ENCODE measurements at regions not wholly inside any gene's neighbourhood (a gene's known extent, or its start where the extent isn't known, plus 50 kb on each side); places are given as distances from the start of the nearest gene placed in this dataset.

DNA sequence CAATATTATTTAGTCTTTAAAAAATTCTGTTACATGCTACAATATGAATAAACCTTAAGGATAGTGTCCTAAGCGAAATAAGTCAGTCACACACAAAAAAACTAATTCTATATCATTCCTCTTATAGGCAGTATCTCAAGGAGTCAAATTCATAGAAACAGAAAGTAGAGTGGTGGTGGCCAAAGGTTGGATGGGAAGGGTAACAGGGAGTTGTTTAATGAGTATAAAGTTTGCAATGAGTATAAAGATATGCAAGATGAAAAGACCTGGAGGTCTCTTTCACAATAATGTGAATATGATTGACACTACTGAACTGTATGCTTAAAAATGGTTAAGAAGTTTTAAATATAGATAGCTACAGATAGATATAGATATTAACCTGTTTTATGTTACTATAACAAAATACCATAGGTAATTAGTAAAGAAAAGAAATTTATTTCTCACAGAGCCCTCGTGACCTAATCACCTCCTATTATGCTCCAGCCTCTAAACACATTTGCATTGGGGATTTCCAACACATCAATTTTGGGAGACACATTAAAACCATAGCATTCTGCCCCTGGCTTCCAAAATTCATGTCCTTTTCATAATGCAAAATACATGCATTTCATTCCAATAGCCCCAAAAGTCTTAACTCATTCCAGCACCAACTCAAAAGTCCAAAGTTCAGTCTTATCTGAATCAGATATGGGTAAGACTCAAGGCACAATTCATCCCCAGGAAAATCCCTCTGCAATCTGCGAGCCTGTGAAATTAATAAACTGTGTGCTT is 93.6 kb downstream of the ATPSCKMT start:
- no peak for TF ChIP-seq DPF2 (CRISPR knock-in tag; IDR thresholded peaks at IDR 0.05; ENCODE audit: borderline replicate concordance, low read depth)
- no peak for TF ChIP-seq CBX5 (CRISPR knock-in tag; IDR thresholded peaks at IDR 0.05; ENCODE audit: borderline replicate concordance)
- TF ChIP-seq ZMYM3 (CRISPR knock-in tag; IDR thresholded peaks at IDR 0.05) = no peak
- TF ChIP-seq SUZ12 (IDR thresholded peaks at IDR 0.05; ENCODE audit: low read depth, low read length) = no peak
- TF ChIP-seq RFX5 (IDR thresholded peaks at IDR 0.05; ENCODE audit: low read depth, low read length) = no peak
- no peak for TF ChIP-seq GTF2F1 (IDR thresholded peaks at IDR 0.05; ENCODE audit: low read length)
- TF ChIP-seq GATA4 (IDR thresholded peaks at IDR 0.05; ENCODE audit: borderline replicate concordance, low read depth) = no peak
- TF ChIP-seq KAT7 (CRISPR knock-in tag; IDR thresholded peaks at IDR 0.05; ENCODE audit: borderline replicate concordance) = no peak
- TF ChIP-seq CEBPB (IDR thresholded peaks at IDR 0.05; ENCODE audit: borderline replicate concordance, low read depth, low read length) = no peak
- no peak for TF ChIP-seq CTCF (CRISPR knock-in tag; IDR thresholded peaks at IDR 0.05)
